ENCODE measurements at regions not wholly inside any gene's neighbourhood (a gene's known extent, or its start where the extent isn't known, plus 50 kb on each side); places are given as distances from the start of the nearest gene placed in this dataset.

DNA sequence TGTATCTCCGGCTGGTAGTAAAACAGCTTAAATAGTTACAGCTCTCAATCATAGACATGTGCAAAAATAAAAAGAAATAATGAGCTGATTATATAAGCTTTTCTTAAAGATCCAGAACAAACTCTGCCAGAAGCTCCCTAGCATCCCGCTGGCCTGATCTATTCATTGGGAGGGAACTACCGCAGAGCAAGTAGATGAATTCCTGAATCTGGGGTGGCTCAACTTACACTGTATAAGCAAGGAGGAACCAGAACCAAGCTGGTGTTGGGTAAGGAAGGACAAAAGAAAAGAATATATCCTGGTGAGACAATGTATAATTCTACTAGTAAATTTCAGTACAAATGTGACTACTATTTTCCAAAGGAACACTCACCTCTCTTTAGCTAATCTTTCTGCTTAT, 1122.2 kb downstream of the OLFM4 start:
- TF ChIP-seq, protein P1, sequence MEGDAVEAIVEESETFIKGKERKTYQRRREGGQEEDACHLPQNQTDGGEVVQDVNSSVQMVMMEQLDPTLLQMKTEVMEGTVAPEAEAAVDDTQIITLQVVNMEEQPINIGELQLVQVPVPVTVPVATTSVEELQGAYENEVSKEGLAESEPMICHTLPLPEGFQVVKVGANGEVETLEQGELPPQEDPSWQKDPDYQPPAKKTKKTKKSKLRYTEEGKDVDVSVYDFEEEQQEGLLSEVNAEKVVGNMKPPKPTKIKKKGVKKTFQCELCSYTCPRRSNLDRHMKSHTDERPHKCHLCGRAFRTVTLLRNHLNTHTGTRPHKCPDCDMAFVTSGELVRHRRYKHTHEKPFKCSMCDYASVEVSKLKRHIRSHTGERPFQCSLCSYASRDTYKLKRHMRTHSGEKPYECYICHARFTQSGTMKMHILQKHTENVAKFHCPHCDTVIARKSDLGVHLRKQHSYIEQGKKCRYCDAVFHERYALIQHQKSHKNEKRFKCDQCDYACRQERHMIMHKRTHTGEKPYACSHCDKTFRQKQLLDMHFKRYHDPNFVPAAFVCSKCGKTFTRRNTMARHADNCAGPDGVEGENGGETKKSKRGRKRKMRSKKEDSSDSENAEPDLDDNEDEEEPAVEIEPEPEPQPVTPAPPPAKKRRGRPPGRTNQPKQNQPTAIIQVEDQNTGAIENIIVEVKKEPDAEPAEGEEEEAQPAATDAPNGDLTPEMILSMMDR (IDR thresholded peaks at IDR 0.05): no peak
- no peak for TF ChIP-seq EZH2 (IDR thresholded peaks at IDR 0.05; ENCODE audit: borderline replicate concordance, insufficient read depth, low read depth, low read length, poor library complexity, severe bottlenecking)

Data from B cell (primary cell).